HG03039 (cell line): ENCODE measurements at regions not wholly inside any gene's neighbourhood (a gene's known extent, or its start where the extent isn't known, plus 50 kb on each side); places are given as distances from the start of the nearest gene placed in this dataset.

Experiments
- ATAC-seq: cut with Tn5 transposase; IDR thresholded peaks from one replicate; pipeline ENCODE4 v1.9.1; 2021; ENCODE audit warnings: mild to moderate bottlenecking, moderate library complexity; ENCODE audit not compliant: unreplicated experiment

DNA sequence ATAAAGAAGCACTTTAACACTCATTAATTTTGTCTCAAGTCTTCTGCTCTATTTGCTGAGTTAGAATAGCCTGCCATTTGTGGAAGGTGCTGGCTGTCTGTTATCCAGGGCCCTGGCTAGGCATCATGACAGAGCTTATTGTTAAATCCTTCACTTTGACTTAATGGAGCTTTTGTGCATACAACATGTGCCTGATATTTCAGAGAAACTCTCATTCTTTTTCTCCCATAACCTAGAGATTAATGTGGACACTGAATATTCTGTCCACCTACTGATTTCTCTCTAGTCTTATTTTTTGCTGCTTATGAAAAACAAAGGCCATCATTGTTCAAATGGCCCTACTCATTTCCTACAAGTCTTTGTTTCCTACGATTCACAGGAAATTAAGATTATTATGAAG lies 383.1 kb upstream of the HTR2A start:
- no peak for ATAC-seq

DNA sequence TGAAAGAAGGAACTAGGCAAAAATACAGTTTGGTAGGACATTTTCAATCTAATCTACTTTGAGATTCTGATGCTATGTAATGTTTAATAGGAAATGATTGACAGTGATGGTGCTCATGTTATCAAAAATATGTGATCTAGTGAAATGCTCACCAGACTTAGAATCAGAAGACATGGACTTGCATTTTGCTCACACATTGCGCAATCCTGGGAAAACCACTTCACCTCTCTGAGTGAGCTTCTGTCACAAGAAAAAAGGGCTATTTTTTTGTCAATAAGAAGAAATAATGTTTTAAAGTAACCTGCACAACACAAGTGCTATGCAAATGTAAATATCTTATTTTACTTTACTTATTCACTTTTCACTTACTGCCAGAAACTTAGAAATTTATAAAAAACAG lies 380.9 kb upstream of the HTR2A start:
- ATAC-seq = no peak

DNA sequence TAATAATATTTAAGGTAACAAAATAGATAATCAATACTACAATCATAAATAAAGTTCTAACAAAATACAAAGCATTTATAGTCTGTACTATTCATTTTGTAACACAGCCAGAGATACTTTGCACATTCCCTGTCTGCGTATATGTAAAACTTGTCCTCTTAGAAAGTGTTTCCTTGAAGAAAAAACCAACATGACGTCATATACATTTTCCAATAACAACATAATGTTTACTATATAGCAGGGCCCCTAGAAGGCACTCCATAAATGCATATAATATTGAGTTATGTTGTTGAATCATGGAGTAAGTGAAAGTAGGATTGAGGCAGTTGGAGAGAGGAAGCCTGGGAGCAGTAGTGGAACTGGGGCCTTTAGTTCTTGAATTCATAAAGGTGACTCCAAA lies 371.4 kb upstream of the HTR2A start:
- no peak for ATAC-seq

DNA sequence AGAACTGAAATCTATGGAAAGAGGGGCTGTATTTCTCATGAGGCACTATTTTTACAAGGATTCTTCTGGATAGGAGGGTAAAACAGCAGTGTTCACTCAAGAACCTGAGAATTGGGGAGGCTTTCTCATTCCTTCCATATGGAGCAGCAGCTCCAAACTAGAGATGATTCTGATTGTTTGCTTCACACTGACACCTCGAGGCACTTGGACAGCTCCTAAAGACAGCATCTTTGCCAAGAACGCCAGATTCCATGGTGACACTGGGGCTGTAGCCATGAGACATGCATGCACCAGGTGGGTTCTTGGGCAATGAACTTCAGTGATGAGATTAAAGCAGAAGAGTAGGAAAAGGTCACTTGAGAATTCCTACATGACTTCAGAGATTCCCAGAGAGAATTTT lies 361.5 kb upstream of the HTR2A start:
- ATAC-seq = no peak

DNA sequence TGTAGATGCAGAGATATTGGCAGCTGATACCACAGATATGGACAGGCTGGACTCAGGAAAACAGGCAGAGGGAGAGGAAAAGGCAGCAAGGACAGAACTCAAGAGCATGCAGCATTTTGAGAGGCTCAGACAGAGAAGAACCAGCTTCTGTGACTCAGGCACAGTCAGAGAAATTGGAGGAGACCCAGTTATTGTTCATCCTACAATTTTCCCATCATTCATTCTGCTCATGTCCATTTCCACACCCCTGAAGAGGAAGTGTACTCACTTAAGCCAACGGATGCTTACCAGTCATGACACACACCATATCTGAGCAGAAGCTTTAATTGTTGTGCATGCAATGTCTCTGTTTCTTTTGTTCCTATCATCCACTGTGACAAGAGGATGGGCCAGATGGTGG lies 359.8 kb upstream of the HTR2A start:
- no peak for ATAC-seq

DNA sequence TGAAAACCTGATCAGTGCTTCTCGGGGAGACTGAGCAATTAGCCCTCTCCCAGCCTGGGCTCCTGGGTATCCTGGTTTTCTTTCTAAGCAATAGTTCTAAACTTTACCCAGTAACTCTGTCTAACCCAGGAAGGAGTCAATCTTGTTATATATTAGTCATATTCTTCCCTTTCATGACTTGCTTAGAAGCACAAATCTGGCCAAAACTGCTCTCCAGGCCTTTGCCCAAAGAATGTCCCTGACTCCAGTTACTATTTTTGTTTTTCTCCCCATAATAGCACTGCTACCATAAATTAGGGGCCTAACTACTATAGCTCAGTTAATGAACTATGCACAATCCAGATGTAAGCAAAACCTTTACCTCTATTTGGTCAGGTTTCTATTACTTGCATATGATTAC lies 355.8 kb upstream of the HTR2A start:
- no peak for ATAC-seq

DNA sequence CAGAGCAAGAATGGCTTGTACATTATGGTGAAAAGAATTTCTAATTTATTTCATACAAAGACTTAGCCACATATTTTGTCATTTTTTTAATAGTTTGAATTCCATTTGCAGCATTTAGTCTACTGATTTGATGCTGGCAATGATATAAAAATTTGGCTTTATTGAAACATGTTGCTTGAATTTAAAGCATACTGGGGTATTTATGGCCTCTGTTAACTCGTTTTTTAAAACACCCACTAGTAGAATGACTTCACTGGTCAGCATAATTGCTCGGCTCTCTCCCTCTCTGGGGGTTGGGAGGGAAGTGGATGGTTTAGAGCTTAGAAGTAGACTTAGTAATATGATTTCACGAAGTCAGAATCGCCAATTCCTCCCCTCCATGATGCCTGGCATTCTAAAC lies 354.9 kb upstream of the HTR2A start:
- no peak for ATAC-seq

DNA sequence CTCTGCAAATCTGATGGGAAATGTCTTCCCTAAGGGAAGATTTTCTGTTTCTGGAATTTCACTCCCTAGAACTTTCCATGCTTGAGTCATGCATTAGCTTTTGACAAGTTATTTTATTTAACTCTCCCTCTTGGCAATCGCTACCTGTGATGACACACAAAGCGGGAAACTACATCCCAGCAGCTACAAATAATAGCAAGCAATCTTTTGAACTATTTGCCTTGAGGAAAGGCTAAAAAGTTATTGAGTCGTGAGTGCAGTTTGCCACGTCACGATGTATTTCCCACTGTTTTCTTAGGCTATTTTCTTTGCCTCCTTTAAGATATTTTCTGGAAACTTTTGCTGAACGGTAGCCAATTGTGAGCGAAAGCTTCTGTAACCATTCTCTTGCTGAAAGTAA lies 353.3 kb upstream of the HTR2A start:
- no peak for ATAC-seq

DNA sequence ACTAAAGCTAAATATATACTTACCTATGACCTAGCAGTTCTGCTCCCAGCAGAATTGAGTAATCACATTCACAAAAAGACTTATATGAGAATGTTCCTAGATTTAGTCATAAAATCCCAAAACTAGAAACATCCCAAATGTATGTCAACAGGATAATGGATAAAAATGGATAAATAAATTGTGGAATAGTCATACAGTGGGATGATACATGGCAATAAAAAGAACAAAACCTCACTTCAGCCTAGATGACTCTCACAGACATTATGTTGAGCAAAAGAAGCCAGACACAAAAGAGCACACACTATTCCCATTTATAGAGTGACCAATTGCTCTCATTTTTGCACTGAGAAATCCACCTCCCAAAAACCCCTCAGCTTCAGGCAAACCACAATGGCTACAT lies 352.4 kb upstream of the HTR2A start:
- ATAC-seq = no peak

DNA sequence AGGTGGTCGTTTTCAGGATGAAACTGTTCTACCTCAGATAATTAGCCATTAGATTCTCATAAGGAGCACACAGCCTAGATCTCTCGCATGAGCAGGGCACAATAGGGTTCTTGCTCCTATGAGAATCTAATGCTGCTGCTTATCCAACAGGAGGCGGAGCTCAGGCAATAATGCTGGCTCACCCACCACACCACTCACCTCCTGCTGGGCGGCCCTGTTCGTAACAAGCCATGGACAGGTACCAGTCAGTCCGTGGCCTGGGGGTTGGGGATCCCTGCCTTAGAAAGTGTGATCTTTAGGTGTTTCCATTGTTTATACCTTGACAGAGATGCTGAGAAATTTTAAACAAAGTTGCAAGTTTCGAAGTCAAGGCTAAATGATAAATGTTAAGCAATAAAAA lies 344.6 kb upstream of the HTR2A start:
- ATAC-seq = no peak

DNA sequence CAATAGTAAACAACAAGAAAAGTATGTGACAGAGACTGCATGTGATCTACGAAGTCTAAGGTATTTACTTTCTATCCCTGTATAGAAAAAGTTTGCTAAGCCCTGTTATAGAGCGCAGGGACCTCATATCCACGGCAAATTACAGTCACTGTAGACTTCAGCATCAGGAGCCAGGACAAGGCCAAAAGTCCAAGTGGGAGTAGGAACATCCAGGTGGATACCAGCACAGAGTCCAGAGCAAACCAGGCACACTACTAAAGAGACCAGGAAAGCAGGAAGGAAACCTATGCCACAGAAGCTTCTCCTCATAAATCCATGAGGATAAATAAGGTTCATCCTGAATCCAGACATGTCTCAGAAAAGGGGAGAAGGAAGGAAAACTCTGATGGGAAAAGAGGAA lies 342.2 kb upstream of the HTR2A start:
- ATAC-seq = no peak

DNA sequence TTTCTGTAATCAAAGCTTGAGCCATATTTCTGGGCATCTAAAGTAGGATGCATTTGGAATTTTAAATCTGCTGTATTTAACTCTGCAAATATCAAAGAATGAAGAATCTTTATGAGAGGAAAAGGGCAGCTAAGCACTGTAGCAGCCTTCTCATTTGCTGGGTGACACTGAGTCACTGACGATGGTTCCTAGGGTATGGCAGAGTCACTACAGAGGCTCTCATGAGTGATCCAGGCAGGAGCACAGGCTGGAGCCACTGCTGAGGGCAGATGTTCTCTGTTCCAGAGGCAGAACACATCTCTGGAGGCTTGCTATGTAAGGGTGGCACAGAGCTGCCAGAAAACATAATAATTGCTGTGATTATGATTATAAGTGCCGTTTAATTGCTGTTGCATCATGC lies 340.7 kb upstream of the HTR2A start:
- no peak for ATAC-seq

DNA sequence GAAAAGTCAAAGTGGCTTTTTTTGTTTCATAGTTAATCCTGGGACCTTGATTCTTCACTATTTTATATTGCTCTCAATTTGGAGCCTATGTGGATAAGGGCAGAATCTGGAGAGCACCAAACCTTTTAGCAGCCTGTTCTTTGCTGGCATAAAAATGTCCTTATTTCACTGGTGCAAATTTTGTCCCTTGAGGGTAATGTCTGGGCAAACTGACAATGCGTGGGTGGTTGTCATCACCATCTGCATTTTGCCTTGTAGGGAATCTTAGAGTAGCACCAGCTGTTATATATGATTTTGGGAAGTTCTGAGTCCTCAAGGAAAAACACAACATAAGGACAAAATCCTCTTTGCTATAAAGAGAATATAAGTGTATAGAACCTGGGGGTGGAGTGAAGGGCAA lies 336.9 kb upstream of the HTR2A start:
- no peak for ATAC-seq

DNA sequence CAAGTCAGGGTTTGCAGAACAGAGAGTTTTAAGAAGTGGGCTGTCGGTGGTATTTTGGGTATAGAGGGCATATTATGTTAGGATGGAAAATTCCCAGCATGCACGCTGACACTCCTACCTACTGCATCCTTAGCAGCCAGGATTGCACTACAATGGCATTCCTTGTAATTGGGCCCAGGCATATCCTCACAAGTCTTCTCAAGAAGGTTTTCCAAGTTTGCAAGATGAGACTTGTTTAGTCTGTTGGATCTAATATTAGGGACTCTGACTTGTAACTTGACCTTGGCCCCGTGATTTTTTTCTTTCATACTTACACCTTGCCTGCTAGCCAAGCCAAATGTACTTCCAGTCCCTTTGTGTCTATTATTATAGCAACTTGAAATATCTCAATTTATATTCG lies 335.7 kb upstream of the HTR2A start:
- no peak for ATAC-seq

DNA sequence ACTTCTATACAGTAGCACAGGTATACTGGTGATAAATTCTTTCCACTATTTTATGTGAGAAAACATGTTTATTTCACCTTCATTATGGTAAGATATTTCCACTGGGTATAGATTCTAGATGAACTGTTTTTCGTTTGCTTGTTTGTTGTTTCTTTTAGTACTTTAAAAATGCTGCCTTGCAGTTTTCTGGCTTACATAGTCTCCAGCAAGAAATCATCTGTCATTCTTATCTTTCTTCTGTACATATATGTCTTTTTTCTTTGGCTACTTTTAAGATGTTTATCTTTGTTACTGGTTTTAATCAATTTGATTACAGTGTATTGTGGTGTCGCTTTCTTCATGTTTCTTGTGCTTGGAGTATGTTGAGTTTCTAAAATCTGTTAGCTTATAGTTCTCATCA lies 333.3 kb upstream of the HTR2A start:
- no peak for ATAC-seq

DNA sequence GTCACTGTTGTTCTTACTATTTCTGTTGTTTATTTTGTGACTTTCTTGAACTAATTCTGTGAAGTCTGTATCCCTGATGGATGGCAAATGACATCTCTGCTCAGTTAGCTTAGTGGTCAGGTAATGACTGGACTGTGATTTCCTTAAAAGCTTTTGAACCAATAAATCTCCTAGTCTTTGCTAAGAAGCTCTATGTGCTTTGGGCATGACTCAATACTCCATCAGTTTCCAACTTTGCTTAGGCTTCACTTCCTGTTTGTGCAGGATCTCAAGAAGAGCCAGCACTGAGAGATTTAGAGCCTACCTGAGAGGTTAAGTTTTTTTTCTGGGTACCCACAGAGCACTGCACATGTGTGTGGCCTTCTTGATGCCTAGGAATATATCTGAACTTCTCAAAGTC lies 329.7 kb upstream of the HTR2A start:
- ATAC-seq = no peak

DNA sequence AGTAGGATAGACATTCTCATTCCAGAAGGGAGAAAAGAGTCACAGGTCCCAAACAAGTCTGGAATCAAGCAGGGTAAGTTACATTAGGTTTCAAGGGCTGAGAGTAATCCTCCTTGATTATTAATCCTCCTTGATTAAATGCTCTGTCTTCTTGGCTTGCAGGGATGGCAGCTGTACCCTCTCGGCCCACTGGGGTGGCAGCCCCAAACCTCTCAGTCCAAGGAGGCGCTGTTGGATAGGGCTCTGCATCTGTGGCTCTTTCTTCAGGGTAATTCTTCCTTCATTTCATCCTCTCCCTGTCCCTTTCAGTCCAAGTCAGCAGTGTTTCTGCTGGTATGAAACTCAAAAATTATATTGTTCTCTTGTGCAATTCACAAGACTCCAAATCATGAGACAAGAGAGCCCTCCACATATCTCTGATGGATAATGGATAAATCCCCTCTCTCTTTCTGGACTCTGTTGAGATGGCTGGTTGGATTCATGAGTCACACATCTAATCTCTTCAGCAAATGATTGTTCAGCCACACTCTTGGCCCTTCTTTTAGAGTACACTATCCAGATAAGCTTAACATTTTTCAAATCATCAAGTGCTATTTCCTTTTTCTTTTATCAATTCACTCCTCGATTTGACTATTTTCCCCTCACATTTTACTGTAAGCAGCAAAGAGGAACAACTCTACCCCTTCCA lies 323.7 kb upstream of the HTR2A start:
- ATAC-seq = no peak

DNA sequence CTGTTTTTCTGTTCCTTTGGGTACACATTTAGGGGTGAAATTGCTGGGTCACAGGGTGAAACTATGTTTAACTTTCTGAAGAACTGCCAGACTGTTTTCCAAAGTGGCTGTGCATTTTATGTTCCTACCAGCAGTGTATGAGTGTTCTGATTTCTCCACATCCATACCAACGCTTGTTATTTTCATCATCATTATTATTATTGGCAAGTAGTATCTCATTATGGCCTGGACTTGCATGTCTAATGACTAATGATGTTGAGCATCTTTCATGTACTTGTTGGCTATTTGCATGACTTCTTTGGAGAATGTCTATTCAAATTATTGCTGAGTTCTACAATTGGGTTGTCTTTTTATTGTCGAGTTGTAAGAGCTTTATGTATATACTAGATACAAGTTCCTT lies 321.8 kb upstream of the HTR2A start:
- ATAC-seq = no peak

DNA sequence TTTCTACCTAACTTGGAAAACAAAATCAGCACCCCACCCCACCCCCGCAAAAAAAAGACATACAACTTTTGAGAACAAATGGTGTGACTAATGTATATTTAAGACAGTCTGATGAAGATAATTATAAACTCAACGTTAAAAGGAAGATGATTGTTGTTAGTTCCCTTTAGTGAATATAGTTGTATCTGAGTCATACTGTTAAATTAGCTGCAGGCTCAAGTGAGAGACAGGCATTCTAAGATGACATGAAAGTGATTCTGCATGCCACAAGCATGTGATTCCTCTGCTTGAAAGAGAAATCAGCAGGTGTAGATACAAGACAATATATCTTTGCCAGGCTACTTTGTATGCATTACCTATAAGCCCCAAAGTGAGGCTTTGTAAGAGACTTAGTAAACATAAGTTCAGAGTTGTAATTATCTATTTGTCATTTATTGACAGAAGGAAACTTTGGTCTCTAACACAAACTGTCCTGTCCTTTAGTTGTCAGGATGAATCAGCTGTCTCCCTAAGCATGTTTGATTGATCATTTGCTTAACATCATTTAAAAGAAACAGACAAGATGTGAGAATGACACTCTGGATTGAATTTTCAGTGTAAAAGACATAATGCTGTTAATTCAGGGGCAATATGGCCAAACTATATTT lies 319.4 kb upstream of the HTR2A start:
- ATAC-seq = no peak

DNA sequence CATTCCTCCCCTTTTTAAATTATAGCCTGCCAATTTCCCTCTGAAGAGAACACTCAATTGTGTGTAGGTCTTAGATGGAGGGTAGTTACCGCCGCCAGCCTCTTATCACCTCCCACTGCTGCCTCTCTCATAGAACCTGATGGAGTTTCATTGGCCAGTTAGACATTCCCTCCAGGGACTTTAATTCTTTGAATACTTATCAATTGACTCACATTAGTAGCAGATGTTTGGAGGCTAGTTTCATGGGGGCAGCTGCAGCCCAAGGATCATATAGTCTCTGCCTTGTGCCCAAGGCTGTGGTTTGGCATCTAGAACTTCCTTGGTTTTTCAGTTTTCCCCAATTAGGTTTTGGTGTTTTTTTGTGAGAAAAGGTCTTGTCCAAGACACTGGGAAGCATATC lies 318.9 kb upstream of the HTR2A start:
- no peak for ATAC-seq

DNA sequence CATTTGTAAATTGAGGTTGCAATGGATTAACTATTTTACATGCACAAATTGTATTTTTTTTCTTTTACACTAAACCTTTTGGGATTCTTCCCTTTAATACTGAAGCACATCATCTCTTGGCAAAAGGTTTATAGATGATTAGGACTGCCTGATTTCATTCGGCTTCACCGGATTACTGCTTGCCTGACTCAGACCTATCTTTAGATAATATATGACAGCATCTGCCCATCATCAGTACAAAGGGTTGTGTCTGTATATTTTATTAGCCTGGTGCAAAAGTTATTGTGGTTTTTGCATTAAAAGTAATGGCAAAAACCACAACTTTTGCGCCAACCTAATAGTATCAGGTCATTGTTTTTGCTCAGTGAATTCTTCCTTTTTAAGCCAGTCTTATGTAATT lies 316.2 kb upstream of the HTR2A start:
- ATAC-seq = no peak

DNA sequence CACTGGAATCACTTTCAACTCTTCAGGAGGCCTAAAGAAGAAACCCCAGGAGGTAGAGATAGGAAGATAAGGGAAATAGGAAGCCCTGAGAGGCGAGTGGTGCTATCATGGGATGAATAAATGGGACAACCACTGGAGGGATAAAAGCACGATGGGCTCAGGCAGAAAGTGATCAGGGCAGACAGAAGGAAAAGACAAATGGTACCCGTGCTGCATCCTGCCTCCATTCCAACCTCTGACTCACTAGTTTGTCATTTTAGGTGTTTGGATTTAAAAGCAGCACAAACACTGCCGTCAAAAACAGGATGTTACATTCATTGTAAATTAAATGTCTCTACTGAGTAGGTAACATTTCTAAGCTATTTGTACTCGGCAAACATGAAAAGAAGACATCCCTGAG lies 314.3 kb upstream of the HTR2A start:
- ATAC-seq = no peak

DNA sequence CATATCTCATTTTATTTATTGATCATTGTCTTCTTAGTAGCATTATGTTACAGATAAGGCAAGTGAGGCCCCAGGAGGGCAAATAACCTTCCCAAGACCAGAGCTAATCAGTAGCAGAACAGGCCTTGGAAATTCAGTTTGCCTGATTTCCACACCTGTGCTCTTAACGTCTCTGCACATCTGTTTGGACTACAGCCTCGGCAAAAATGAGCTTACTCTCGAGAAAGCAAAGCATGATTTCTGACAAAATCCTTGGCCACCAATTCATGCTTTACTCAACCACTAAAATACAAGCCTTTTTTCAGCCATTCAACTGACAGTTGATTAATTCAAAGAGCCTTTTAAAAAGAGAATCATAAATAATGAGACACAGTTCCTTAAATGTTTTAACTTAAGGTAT lies 309.3 kb upstream of the HTR2A start:
- no peak for ATAC-seq
